Neural cell (in vitro differentiated cells): ENCODE measurements at regions not wholly inside any gene's neighbourhood (a gene's known extent, or its start where the extent isn't known, plus 50 kb on each side); places are given as distances from the start of the nearest gene placed in this dataset.

Source experiments
- MXI1 ChIP-seq: fragments of 450-650 bp; conservative IDR thresholded peaks from 2 replicates; pipeline ENCODE4 v1.6.1; 2014; ENCODE audit warnings: antibody characterized with exemption, mild to moderate bottlenecking; ENCODE audit not compliant: poor library complexity, severe bottlenecking
- TF ChIP-seq, protein P1 (sequence below): fragments of 450-650 bp; IDR thresholded peaks from 2 replicates; pipeline ENCODE4 v1.5.1; 2014; ENCODE audit warnings: antibody characterized with exemption, mild to moderate bottlenecking, moderate library complexity; ENCODE audit not compliant: poor library complexity, severe bottlenecking

- TF ChIP-seq MXI1, result no peak
- TF ChIP-seq, protein P1, sequence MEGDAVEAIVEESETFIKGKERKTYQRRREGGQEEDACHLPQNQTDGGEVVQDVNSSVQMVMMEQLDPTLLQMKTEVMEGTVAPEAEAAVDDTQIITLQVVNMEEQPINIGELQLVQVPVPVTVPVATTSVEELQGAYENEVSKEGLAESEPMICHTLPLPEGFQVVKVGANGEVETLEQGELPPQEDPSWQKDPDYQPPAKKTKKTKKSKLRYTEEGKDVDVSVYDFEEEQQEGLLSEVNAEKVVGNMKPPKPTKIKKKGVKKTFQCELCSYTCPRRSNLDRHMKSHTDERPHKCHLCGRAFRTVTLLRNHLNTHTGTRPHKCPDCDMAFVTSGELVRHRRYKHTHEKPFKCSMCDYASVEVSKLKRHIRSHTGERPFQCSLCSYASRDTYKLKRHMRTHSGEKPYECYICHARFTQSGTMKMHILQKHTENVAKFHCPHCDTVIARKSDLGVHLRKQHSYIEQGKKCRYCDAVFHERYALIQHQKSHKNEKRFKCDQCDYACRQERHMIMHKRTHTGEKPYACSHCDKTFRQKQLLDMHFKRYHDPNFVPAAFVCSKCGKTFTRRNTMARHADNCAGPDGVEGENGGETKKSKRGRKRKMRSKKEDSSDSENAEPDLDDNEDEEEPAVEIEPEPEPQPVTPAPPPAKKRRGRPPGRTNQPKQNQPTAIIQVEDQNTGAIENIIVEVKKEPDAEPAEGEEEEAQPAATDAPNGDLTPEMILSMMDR, result no peak
These were observed 254.6 kb upstream of the RBMS3 start for GRCh38 chr3:29026286-29026685.
